ENCODE measurements at regions not wholly inside any gene's neighbourhood (a gene's known extent, or its start where the extent isn't known, plus 50 kb on each side); places are given as distances from the start of the nearest gene placed in this dataset.

GRCh38 chr11:81380395-81380794, 1353.3 kb downstream of the FAM181B start:
- no peak overlapping the region for H3K27ac ChIP-seq (ENCODE audit: insufficient read depth, low read depth, low read length)
- no peaks in the 10 kb centered on the region for H3K79me2 ChIP-seq (ENCODE audit: control insufficient read depth, insufficient read depth, low read length)
- H4K20me1 ChIP-seq (replicated peaks; ENCODE audit: control insufficient read depth, extremely low read depth, insufficient read depth, low read length): no peaks in the 10 kb centered on the region
- H2AFZ ChIP-seq (ENCODE audit: low read depth, low read length): no peak overlapping the region
- intact Hi-C loops (cut with micrococcal nuclease) (no loop called here), dilution Hi-C loops (cut with MboI; ENCODE audit: extremely low pct_ligation_motif_present, low sequenced_read_pairs) (no loop called here)
- ChIA-PET POLR2A (no interaction called here), CTCF (no interaction called here)
- no peak overlapping the region for H3K4me2 ChIP-seq (ENCODE audit: insufficient read depth, low read length)
- DNase-seq (ENCODE audit: low read depth, low spot score): no peak
- no peaks in the 10 kb centered on the region for H3K9me1 ChIP-seq (replicated peaks; ENCODE audit: control insufficient read depth, extremely low read depth, insufficient read depth, low read length)
- H3K4me3 ChIP-seq (replicated peaks in 1 of 3; ENCODE audit: insufficient read depth in 1 of 3, low read depth in 1 of 3, low read length in 3 of 3): no peak overlapping the region
- no peaks in the 10 kb centered on the region for H3K27me3 ChIP-seq (ENCODE audit: control insufficient read depth in 2 of 2, insufficient read depth in 2 of 2, low read length in 2 of 2)
- no peak overlapping the region for H3K9ac ChIP-seq (replicated peaks; ENCODE audit: extremely low read depth, insufficient read depth, low read length)
- no TSS peak for BruUV-seq (replicated peaks)
- TF ChIP-seq JUN (IDR thresholded peaks at IDR 0.05; ENCODE audit: borderline replicate concordance, insufficient read depth, insufficient read length, low read depth): no peak
- TF ChIP-seq MAX (IDR thresholded peaks at IDR 0.05; ENCODE audit: insufficient read depth, insufficient read length): no peak
- H3K9me3 ChIP-seq (replicated peaks; ENCODE audit: control insufficient read depth, insufficient read depth, low read length): peaks cover 2% of the 10 kb centered on the region
- no peak for FAIRE-seq
- no peaks in the 10 kb centered on the region for H3K36me3 ChIP-seq (ENCODE audit: control insufficient read depth in 2 of 2, extremely low read depth in 1 of 2, insufficient read depth in 2 of 2, low read length in 2 of 2)
- no peaks in the 10 kb centered on the region for H3K4me1 ChIP-seq (ENCODE audit: control insufficient read depth, extremely low read depth, insufficient read depth, low read length)

- TF ChIP-seq POLR2AphosphoS5 (IDR thresholded peaks at IDR 0.05; ENCODE audit: insufficient read depth, low read depth, low read length): no peak
- TF ChIP-seq FOS (IDR thresholded peaks at IDR 0.05; ENCODE audit: borderline replicate concordance, insufficient read depth, low read length): no peak
- TF ChIP-seq POLR2A (IDR thresholded peaks at IDR 0.05; ENCODE audit: low read depth, low read length): no peak
- no peak for TF ChIP-seq GATA2 (IDR thresholded peaks at IDR 0.05; ENCODE audit: insufficient read depth, insufficient read length, low read depth, low read length)
- TF ChIP-seq EZH2 (IDR thresholded peaks at IDR 0.05; ENCODE audit: borderline replicate concordance, low read depth, low read length, severe bottlenecking): no peak
- TF ChIP-seq, protein P1, sequence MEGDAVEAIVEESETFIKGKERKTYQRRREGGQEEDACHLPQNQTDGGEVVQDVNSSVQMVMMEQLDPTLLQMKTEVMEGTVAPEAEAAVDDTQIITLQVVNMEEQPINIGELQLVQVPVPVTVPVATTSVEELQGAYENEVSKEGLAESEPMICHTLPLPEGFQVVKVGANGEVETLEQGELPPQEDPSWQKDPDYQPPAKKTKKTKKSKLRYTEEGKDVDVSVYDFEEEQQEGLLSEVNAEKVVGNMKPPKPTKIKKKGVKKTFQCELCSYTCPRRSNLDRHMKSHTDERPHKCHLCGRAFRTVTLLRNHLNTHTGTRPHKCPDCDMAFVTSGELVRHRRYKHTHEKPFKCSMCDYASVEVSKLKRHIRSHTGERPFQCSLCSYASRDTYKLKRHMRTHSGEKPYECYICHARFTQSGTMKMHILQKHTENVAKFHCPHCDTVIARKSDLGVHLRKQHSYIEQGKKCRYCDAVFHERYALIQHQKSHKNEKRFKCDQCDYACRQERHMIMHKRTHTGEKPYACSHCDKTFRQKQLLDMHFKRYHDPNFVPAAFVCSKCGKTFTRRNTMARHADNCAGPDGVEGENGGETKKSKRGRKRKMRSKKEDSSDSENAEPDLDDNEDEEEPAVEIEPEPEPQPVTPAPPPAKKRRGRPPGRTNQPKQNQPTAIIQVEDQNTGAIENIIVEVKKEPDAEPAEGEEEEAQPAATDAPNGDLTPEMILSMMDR (IDR thresholded peaks at IDR 0.05; ENCODE audit: extremely low read depth in 1 of 2, insufficient read depth in 1 of 2, low read depth in 1 of 2, low read length in 2 of 2): no peak
- TF ChIP-seq JUN (IDR thresholded peaks at IDR 0.05; ENCODE audit: borderline replicate concordance, insufficient read depth, insufficient read length, low read depth): no peak
- TF ChIP-seq MYC (IDR thresholded peaks at IDR 0.05; ENCODE audit: low read depth, low read length): no peak
- TF ChIP-seq MAX (IDR thresholded peaks at IDR 0.05; ENCODE audit: insufficient read depth, insufficient read length): no peak
Measured at GRCh38 chr11:81377418-81377817, 1356.2 kb downstream of the FAM181B start.

More at GRCh38 chr11:81377418-81377817, 1356.2 kb downstream of the FAM181B start:
- no peak overlapping the region for H3K9ac ChIP-seq (replicated peaks; ENCODE audit: extremely low read depth, insufficient read depth, low read length)
- POLR2A ChIA-PET: no interaction called here
- peaks cover 2% of the 10 kb centered on the region for H3K9me3 ChIP-seq (replicated peaks; ENCODE audit: control insufficient read depth, insufficient read depth, low read length)
- no peak overlapping the region for H3K4me3 ChIP-seq (replicated peaks in 1 of 3; ENCODE audit: insufficient read depth in 1 of 3, low read depth in 1 of 3, low read length in 3 of 3)
- FAIRE-seq (no peak), DNase-seq (ENCODE audit: low read depth, low spot score) (no peak)
- no TSS peak for BruUV-seq (replicated peaks)
- H3K4me2 ChIP-seq (ENCODE audit: insufficient read depth, low read length): no peak overlapping the region
- dilution Hi-C loops (cut with MboI; ENCODE audit: extremely low pct_ligation_motif_present, low sequenced_read_pairs): no loop called here
- no peak overlapping the region for H3K27ac ChIP-seq (ENCODE audit: insufficient read depth, low read depth, low read length)
- CTCF ChIA-PET: no interaction called here
- H3K4me1 ChIP-seq (ENCODE audit: control insufficient read depth, extremely low read depth, insufficient read depth, low read length): no peaks in the 10 kb centered on the region
- no peaks in the 10 kb centered on the region for H3K79me2 ChIP-seq (ENCODE audit: control insufficient read depth, insufficient read depth, low read length)
- no peak overlapping the region for H2AFZ ChIP-seq (ENCODE audit: low read depth, low read length)
- no peaks in the 10 kb centered on the region for H4K20me1 ChIP-seq (replicated peaks; ENCODE audit: control insufficient read depth, extremely low read depth, insufficient read depth, low read length)
- intact Hi-C loops (cut with micrococcal nuclease): no loop called here
- no peaks in the 10 kb centered on the region for H3K27me3 ChIP-seq (ENCODE audit: control insufficient read depth in 2 of 2, insufficient read depth in 2 of 2, low read length in 2 of 2)
- H3K36me3 ChIP-seq (ENCODE audit: control insufficient read depth in 2 of 2, extremely low read depth in 1 of 2, insufficient read depth in 2 of 2, low read length in 2 of 2): no peaks in the 10 kb centered on the region
- H3K9me1 ChIP-seq (replicated peaks; ENCODE audit: control insufficient read depth, extremely low read depth, insufficient read depth, low read length): no peaks in the 10 kb centered on the region
